Keratinocyte (primary cell): ENCODE measurements at regions not wholly inside any gene's neighbourhood (a gene's known extent, or its start where the extent isn't known, plus 50 kb on each side); places are given as distances from the start of the nearest gene placed in this dataset.

Source experiments
- DNase-seq: peaks from one replicate; pipeline ENCODE4 v3.0.0-alpha.2; 2011; ENCODE audit warnings: low read depth, missing footprints, low spot score
- FAIRE-seq: peaks from 2 replicates; lab custom pipeline; 2011; peaks lifted over from hg19 to GRCh38; lab: Jason Lieb, UNC
- H2AFZ ChIP-seq: 2 replicates; pipeline ENCODE4 v1.6.0; 2012; ENCODE audit warnings: low read length, control low read depth, inconsistent platforms; ENCODE audit not compliant: control insufficient read depth
- H3K27ac ChIP-seq: 2 replicates; pipeline ENCODE4 v1.5.1; 2011; ENCODE audit warnings: low read length; ENCODE audit not compliant: control insufficient read depth, insufficient read depth
- H3K27me3 ChIP-seq: 3 replicates; pipeline ENCODE4 v1.6.0; 2011; ENCODE audit warnings: low read length; ENCODE audit not compliant: control insufficient read depth, insufficient read depth; ENCODE audit errors: extremely low read depth
- H3K36me3 ChIP-seq, 2 experiments: 2 replicates in 1 of 2; 3 replicates in 1 of 2; pipeline ENCODE4 v1.5.1; 2011; ENCODE audit warnings: low read length in 2 of 2, mild to moderate bottlenecking in 1 of 2; ENCODE audit not compliant: control insufficient read depth in 2 of 2, insufficient read depth in 2 of 2; ENCODE audit errors: extremely low read depth in 1 of 2
- H3K4me1 ChIP-seq: 3 replicates; pipeline ENCODE4 v1.5.1; 2011; ENCODE audit warnings: low read length; ENCODE audit not compliant: control insufficient read depth, insufficient read depth; ENCODE audit errors: extremely low read depth
- H3K4me2 ChIP-seq: 3 replicates; pipeline ENCODE4 v1.6.0; 2011; ENCODE audit warnings: low read depth, low read length; ENCODE audit not compliant: control insufficient read depth, insufficient read depth; ENCODE audit errors: extremely low read depth
- H3K4me3 ChIP-seq, 3 experiments: fragments of 200-600 bp in 1 of 3; sonication (generic) in 1 of 3; 2 replicates in 2 of 3; 3 replicates in 1 of 3; pipeline ENCODE4 v1.5.1; 2011 to 2016; ENCODE audit warnings: low read length in 3 of 3, mild to moderate bottlenecking in 3 of 3, control low read depth in 2 of 3, inconsistent platforms in 1 of 3, low read depth in 1 of 3, mixed read lengths in 1 of 3, mixed run types in 1 of 3, moderate library complexity in 1 of 3; ENCODE audit not compliant: control insufficient read depth in 2 of 3, insufficient read depth in 2 of 3; ENCODE audit errors: extremely low read depth in 1 of 3
- H3K79me2 ChIP-seq: 2 replicates; pipeline ENCODE4 v1.6.0; 2012; ENCODE audit warnings: low read length; ENCODE audit not compliant: control insufficient read depth, insufficient read depth
- H3K9ac ChIP-seq: 3 replicates; pipeline ENCODE4 v1.6.0; 2011; ENCODE audit warnings: low read length; ENCODE audit not compliant: control insufficient read depth, insufficient read depth; ENCODE audit errors: extremely low read depth
- H3K9me1 ChIP-seq: 3 replicates; pipeline ENCODE4 v1.6.0; 2011; ENCODE audit warnings: low read length; ENCODE audit not compliant: control insufficient read depth, insufficient read depth; ENCODE audit errors: extremely low read depth
- H3K9me3 ChIP-seq: 2 replicates; pipeline ENCODE4 v1.5.1; 2012; ENCODE audit warnings: low read depth, low read length; ENCODE audit not compliant: control insufficient read depth
- H4K20me1 ChIP-seq: 3 replicates; pipeline ENCODE4 v1.6.0; 2011; ENCODE audit warnings: low read length; ENCODE audit not compliant: control insufficient read depth, insufficient read depth; ENCODE audit errors: extremely low read depth
- EZH2 ChIP-seq: IDR thresholded peaks from one replicate; pipeline ENCODE4 v1.6.1; 2012; ENCODE audit warnings: inconsistent platforms, mild to moderate bottlenecking, low read length, moderate library complexity
- dilution Hi-C: fragments of 300-500 bp; cut with MboI; formaldehyde crosslinking; loops from one replicate; pipeline ENCODE4 v1.7.0; 2020; ENCODE audit warnings: low sequenced_read_pairs; ENCODE audit not compliant: extremely low pct_ligation_motif_present
- TF ChIP-seq, protein P1 (sequence below), 3 experiments: IDR thresholded peaks in 1 of 3; conservative IDR thresholded peaks in 1 of 3; optimal IDR thresholded peaks in 1 of 3; 2 replicates in 2 of 3; 3 replicates in 1 of 3; pipeline versions ENCODE3 to v1.5.1; 2011; ENCODE audit warnings: low read length in 3 of 3, mild to moderate bottlenecking in 3 of 3, moderate library complexity in 2 of 3, control low read depth in 1 of 3, inconsistent platforms in 1 of 3; ENCODE audit not compliant: insufficient read depth in 2 of 3; ENCODE audit errors: extremely low read depth in 1 of 3

DNA sequence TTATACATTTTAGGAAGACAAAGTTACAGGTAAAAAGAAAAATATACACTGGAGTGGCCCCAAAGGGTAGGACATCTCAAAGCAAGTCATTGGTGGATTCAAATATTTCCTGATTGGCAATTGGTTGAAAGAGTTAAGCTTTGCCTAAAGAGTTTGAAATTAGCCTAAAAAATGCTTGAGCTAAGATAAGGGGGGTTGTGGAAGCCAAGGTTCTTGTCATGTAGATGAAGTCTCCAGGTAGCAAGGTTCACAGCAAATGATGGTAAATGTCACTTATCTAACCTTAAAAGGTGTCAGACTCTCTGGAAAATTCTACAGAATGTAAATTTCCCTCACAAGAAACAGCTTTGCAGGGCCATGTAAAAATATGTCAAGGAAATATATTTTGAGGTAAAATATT lies 596.7 kb downstream of the FAT4 start:
- dilution Hi-C loops: no loop called here
- Histone ChIP-seq H3K79me2 (no peaks in the 10 kb centered on the region), H3K27me3 (no peaks in the 10 kb centered on the region), H4K20me1 (no peaks in the 10 kb centered on the region), H3K9me3 (no peaks in the 10 kb centered on the region), H3K9ac (no peak overlapping the region), H3K36me3 (no peaks in the 10 kb centered on the region), H3K4me1 (no peaks in the 10 kb centered on the region), H3K27ac (no peak overlapping the region), H3K4me2 (no peak overlapping the region), H2AFZ (no peak overlapping the region), H3K9me1 (no peaks in the 10 kb centered on the region), H3K4me3 (no peak overlapping the region)
- TF ChIP-seq EZH2: no peak
- TF ChIP-seq, protein P1, sequence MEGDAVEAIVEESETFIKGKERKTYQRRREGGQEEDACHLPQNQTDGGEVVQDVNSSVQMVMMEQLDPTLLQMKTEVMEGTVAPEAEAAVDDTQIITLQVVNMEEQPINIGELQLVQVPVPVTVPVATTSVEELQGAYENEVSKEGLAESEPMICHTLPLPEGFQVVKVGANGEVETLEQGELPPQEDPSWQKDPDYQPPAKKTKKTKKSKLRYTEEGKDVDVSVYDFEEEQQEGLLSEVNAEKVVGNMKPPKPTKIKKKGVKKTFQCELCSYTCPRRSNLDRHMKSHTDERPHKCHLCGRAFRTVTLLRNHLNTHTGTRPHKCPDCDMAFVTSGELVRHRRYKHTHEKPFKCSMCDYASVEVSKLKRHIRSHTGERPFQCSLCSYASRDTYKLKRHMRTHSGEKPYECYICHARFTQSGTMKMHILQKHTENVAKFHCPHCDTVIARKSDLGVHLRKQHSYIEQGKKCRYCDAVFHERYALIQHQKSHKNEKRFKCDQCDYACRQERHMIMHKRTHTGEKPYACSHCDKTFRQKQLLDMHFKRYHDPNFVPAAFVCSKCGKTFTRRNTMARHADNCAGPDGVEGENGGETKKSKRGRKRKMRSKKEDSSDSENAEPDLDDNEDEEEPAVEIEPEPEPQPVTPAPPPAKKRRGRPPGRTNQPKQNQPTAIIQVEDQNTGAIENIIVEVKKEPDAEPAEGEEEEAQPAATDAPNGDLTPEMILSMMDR (optimal IDR thresholded peaks at IDR 0.05 in 1 of 3, IDR thresholded peaks at IDR 0.05 in 1 of 3, conservative IDR thresholded peaks at IDR 0.05 in 1 of 3; ENCODE audit: extremely low read depth in 1 of 3, insufficient read depth in 2 of 3, low read length in 3 of 3): no peak
- FAIRE-seq: no peak
- DNase-seq: no peak

DNA sequence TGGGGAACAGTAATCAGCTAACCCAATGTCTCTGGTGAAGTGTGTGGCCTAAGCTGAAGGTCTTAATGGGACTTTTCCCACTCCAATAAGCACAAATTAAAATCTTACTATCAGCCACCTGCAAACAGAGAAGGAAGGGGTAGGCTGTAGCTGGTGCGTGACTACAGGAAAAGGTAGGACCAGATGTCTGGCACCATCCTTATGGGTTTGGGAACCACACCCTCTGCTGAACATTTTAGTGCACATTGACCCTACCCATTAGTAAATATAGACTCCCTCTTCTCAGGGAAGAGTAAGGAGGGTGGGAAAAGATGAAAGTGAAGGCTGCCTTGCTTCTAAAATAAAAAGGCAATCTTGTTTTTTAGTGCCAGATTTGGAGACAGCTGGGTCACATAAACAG lies 602.8 kb downstream of the FAT4 start:
- dilution Hi-C loops: no loop called here
- Histone ChIP-seq H3K36me3 (no peaks in the 10 kb centered on the region), H3K9ac (no peak overlapping the region), H2AFZ (no peak overlapping the region), H3K4me3 (no peak overlapping the region), H4K20me1 (no peaks in the 10 kb centered on the region), H3K4me1 (no peaks in the 10 kb centered on the region), H3K4me2 (no peak overlapping the region), H3K27ac (no peak overlapping the region), H3K27me3 (no peaks in the 10 kb centered on the region), H3K9me3 (no peaks in the 10 kb centered on the region), H3K79me2 (no peaks in the 10 kb centered on the region), H3K9me1 (no peaks in the 10 kb centered on the region)
- TF ChIP-seq EZH2: no peak
- TF ChIP-seq, protein P1 (optimal IDR thresholded peaks at IDR 0.05 in 1 of 3, IDR thresholded peaks at IDR 0.05 in 1 of 3, conservative IDR thresholded peaks at IDR 0.05 in 1 of 3; ENCODE audit: extremely low read depth in 1 of 3, insufficient read depth in 2 of 3, low read length in 3 of 3): no peak
- FAIRE-seq (no peak), DNase-seq (no peak)
